Upper lobe of left lung (tissue), 4 donors: ENCODE measurements at regions not wholly inside any gene's neighbourhood (a gene's known extent, or its start where the extent isn't known, plus 50 kb on each side); places are given as distances from the start of the nearest gene placed in this dataset.

ENCODE experiments used
- POLR2A ChIP-seq, 4 donors: fragments of 450-650 bp; IDR thresholded peaks; one replicate each; pipeline ENCODE4 v1.5.1; 2016 to 2017; ENCODE audit warnings: antibody characterized with exemption in 4 of 4, mild to moderate bottlenecking in 2 of 4
- TF ChIP-seq, protein P1 (sequence below), 6 experiments: fragments of 450-650 bp in 4 of 6; fragments of 200-600 bp in 2 of 6; sonication (generic) in 2 of 6; IDR thresholded peaks; one replicate each; pipeline ENCODE4 v1.5.1; 2016 to 2019; ENCODE audit warnings: antibody characterized with exemption in 6 of 6

GRCh38 chr6:148693882-148694484 is 52.8 kb upstream of the UST start:
- TF ChIP-seq, protein P1, sequence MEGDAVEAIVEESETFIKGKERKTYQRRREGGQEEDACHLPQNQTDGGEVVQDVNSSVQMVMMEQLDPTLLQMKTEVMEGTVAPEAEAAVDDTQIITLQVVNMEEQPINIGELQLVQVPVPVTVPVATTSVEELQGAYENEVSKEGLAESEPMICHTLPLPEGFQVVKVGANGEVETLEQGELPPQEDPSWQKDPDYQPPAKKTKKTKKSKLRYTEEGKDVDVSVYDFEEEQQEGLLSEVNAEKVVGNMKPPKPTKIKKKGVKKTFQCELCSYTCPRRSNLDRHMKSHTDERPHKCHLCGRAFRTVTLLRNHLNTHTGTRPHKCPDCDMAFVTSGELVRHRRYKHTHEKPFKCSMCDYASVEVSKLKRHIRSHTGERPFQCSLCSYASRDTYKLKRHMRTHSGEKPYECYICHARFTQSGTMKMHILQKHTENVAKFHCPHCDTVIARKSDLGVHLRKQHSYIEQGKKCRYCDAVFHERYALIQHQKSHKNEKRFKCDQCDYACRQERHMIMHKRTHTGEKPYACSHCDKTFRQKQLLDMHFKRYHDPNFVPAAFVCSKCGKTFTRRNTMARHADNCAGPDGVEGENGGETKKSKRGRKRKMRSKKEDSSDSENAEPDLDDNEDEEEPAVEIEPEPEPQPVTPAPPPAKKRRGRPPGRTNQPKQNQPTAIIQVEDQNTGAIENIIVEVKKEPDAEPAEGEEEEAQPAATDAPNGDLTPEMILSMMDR (IDR thresholded peaks at IDR 0.05), result no peak
- no peak for TF ChIP-seq POLR2A (IDR thresholded peaks at IDR 0.05)
